ENCODE measurements at regions not wholly inside any gene's neighbourhood (a gene's known extent, or its start where the extent isn't known, plus 50 kb on each side); places are given as distances from the start of the nearest gene placed in this dataset.
"Not testable (repeated sequence)": the region's sequence is repeated elsewhere in the genome, so short reads cannot be mapped to it uniquely, and the experiment has no call there.

DNA sequence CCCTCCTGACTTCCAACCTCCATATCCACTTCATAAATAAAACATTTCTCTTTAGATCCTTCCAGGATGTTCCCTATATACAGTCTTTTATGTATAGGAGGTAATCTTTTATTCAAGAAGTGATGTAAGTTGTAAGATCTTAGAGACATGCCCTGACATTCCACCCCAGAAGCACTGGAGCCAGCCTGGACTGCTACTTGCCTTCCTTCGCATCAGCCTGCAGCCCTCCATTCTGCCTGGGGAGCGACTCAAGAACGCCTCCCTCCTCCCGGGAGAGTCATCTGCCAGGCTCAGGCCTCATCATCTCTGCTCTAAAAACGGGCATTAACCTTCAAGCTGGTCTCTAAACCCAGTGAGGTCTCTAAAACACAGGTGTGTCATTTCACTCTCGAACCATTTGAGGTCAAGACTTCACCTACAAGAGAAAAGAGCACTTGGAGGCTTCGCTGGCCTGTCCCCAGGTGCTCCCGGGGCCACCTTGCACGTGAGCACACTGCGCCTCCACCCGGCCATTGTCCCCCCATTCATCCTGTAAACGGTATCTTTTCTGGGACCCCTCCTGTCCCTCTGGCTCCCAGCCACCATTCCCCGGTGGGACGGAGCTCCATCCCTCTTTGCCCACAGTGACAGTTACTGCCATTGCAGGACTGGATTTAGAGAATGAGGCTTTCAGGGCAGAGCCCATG, 107.5 kb upstream of the PDE10A start:
- no peak overlapping the region for H3K4me3 ChIP-seq (ENCODE audit: low read length)
- 85% methylated on average over 14 of the region's 14 CpGs for WGBS
- DNase-seq, result no peak
- no peak for ATAC-seq
- intact Hi-C loops (cut with DNase I), result no loop called here
- H3K27me3 ChIP-seq (ENCODE audit: control insufficient read depth, insufficient read depth), result no peaks in the 10 kb centered on the region
- no peaks in the 10 kb centered on the region for H3K9me3 ChIP-seq (ENCODE audit: control insufficient read depth, low read length)
- no peaks in the 10 kb centered on the region for H3K4me1 ChIP-seq (ENCODE audit: control insufficient read depth, insufficient read depth, low read length)
- H3K27ac ChIP-seq (ENCODE audit: low read length), result no peak overlapping the region

DNA sequence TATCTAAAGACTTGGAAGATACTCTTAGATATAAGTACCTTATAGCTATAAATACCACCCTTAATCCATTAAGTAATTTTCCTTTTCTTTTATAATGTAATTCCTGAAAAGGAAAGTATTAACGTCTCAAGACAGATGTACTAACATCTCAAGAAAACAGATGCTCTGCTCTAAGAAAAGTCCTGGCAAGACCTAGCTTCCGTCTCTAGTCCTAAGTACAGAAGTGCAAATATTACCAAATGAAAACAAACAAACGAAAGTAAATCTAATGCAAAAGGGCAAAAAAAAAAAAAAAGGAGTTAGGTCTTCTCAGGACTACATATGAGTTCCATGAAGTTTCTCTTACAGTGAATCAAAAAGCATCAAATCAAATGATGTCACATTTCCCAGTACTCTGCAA, 106.8 kb upstream of the PDE10A start:
- Histone ChIP-seq H3K27ac (ENCODE audit: low read length) (no peak overlapping the region), H3K4me3 (ENCODE audit: low read length) (no peak overlapping the region), H3K4me1 (ENCODE audit: control insufficient read depth, insufficient read depth, low read length) (no peaks in the 10 kb centered on the region), H3K27me3 (ENCODE audit: control insufficient read depth, insufficient read depth) (no peaks in the 10 kb centered on the region), H3K9me3 (ENCODE audit: control insufficient read depth, low read length) (no peaks in the 10 kb centered on the region)
- DNase-seq, result no peak
- WGBS, result 43% methylated on average over 3 of the region's 3 CpGs
- ATAC-seq, result no peak
- intact Hi-C loops (cut with DNase I), result no loop called here

DNA sequence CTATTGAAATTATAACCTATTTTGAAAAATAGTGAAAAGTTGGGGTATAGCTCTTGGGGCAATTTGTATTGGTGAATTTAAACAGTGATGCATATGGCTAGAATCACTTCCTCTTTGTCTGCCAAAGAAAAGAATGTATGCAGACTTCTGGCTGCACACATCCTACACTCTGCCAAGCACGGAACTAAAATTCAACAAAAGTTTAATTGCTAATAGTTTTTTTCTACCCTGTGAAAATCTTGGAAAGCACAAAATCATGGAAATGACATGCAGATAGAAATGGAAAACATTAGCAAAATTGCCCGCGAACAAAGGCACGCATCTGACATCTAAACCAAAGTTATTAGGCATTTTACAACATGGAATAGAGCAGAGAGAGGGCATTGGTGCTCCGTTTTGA, 106.4 kb upstream of the PDE10A start:
- no peaks in the 10 kb centered on the region for H3K27me3 ChIP-seq (ENCODE audit: control insufficient read depth, insufficient read depth)
- intact Hi-C loops (cut with DNase I), result no loop called here
- DNase-seq (no peak), ATAC-seq (no peak)
- H3K4me3 ChIP-seq (ENCODE audit: low read length), result no peak overlapping the region
- WGBS, result 48% methylated on average over 5 of the region's 5 CpGs
- H3K9me3 ChIP-seq (ENCODE audit: control insufficient read depth, low read length), result no peaks in the 10 kb centered on the region
- H3K27ac ChIP-seq (ENCODE audit: low read length), result no peak overlapping the region
- no peaks in the 10 kb centered on the region for H3K4me1 ChIP-seq (ENCODE audit: control insufficient read depth, insufficient read depth, low read length)

GRCh38 chr6:165768961-165769360, 105.9 kb upstream of the PDE10A start:
- H3K4me3 ChIP-seq (ENCODE audit: low read length), result no peak overlapping the region
- no peaks in the 10 kb centered on the region for H3K4me1 ChIP-seq (ENCODE audit: control insufficient read depth, insufficient read depth, low read length)
- DNase-seq, result no peak
- no peaks in the 10 kb centered on the region for H3K9me3 ChIP-seq (ENCODE audit: control insufficient read depth, low read length)
- ATAC-seq, result no peak
- intact Hi-C loops (cut with DNase I), result no loop called here
- H3K27ac ChIP-seq (ENCODE audit: low read length), result peak overlapping the region; percentile 21
- no peaks in the 10 kb centered on the region for H3K27me3 ChIP-seq (ENCODE audit: control insufficient read depth, insufficient read depth)
- WGBS, result 44% methylated on average over 1 of the region's 1 CpG

- Histone ChIP-seq H3K4me3 (ENCODE audit: low read length) (no peak overlapping the region), H3K27ac (ENCODE audit: low read length) (no peak overlapping the region), H3K27me3 (ENCODE audit: control insufficient read depth, insufficient read depth) (no peaks in the 10 kb centered on the region), H3K9me3 (ENCODE audit: control insufficient read depth, low read length) (no peaks in the 10 kb centered on the region), H3K4me1 (ENCODE audit: control insufficient read depth, insufficient read depth, low read length) (no peaks in the 10 kb centered on the region)
- DNase-seq (no peak), ATAC-seq (no peak)
- 43% methylated on average over 3 of the region's 3 CpGs for WGBS
- intact Hi-C loops (cut with DNase I), result no loop called here
Observed at GRCh38 chr6:165767228-165767627, 104.2 kb upstream of the PDE10A start.

DNA sequence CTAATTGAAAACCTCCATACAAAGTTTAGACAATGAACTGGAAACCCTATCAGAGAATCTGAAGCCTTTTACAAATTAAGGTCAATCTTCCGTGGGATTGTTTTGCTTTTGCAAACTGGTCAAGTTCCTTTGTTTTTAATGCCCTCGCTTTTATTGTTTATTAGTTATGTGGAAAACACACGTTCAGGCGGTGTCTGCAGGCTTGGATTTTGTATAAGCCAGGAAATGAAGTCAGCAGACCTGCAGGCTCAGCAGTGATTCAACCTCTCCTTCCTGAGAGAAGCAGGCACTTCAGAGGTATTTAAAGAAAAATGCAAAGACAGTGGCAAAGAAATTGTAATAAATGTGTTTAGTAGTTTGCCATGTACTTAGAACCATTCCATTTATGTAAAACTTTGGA, 103.4 kb upstream of the PDE10A start:
- H3K9me3 ChIP-seq (ENCODE audit: control insufficient read depth, low read length), result no peaks in the 10 kb centered on the region
- no peaks in the 10 kb centered on the region for H3K27me3 ChIP-seq (ENCODE audit: control insufficient read depth, insufficient read depth)
- no peak overlapping the region for H3K27ac ChIP-seq (ENCODE audit: low read length)
- WGBS, result 50% methylated on average over 4 of the region's 4 CpGs
- DNase-seq (no peak), ATAC-seq (peak in 1 of 2 donors; percentile 79)
- H3K4me3 ChIP-seq (ENCODE audit: low read length), result no peak overlapping the region
- intact Hi-C loops (cut with DNase I), result no loop called here
- H3K4me1 ChIP-seq (ENCODE audit: control insufficient read depth, insufficient read depth, low read length), result no peaks in the 10 kb centered on the region

GRCh38 chr6:165766026-165766425, 103.0 kb upstream of the PDE10A start:
- Histone ChIP-seq H3K27me3 (ENCODE audit: control insufficient read depth, insufficient read depth) (no peaks in the 10 kb centered on the region), H3K9me3 (ENCODE audit: control insufficient read depth, low read length) (no peaks in the 10 kb centered on the region), H3K4me3 (ENCODE audit: low read length) (no peak overlapping the region), H3K4me1 (ENCODE audit: control insufficient read depth, insufficient read depth, low read length) (no peaks in the 10 kb centered on the region), H3K27ac (ENCODE audit: low read length) (no peak overlapping the region)
- intact Hi-C loops (cut with DNase I), result no loop called here
- 77% methylated on average over 7 of the region's 7 CpGs for WGBS
- ATAC-seq, result no peak
- no peak for DNase-seq

- 96% methylated on average over 19 of the region's 33 CpGs for WGBS
- H3K27me3 ChIP-seq (ENCODE audit: control insufficient read depth, insufficient read depth); DNase-seq; intact Hi-C loops (cut with DNase I); H3K4me1 ChIP-seq (ENCODE audit: control insufficient read depth, insufficient read depth, low read length); ATAC-seq; H3K4me3 ChIP-seq (ENCODE audit: low read length); H3K27ac ChIP-seq (ENCODE audit: low read length); H3K9me3 ChIP-seq (ENCODE audit: control insufficient read depth, low read length): not testable (repeated sequence)
Observed at GRCh38 chr6:165765256-165765655, 102.2 kb upstream of the PDE10A start.

GRCh38 chr6:165762876-165763275, 99.8 kb upstream of the PDE10A start:
- Histone ChIP-seq H3K27ac (ENCODE audit: low read length) (no peak overlapping the region), H3K4me3 (ENCODE audit: low read length) (no peak overlapping the region), H3K4me1 (ENCODE audit: control insufficient read depth, insufficient read depth, low read length) (no peaks in the 10 kb centered on the region), H3K27me3 (ENCODE audit: control insufficient read depth, insufficient read depth) (no peaks in the 10 kb centered on the region), H3K9me3 (ENCODE audit: control insufficient read depth, low read length) (no peaks in the 10 kb centered on the region)
- intact Hi-C loops (cut with DNase I), result no loop called here
- 81% methylated on average over 6 of the region's 6 CpGs for WGBS
- ATAC-seq, result no peak
- DNase-seq, result no peak

- intact Hi-C loops (cut with DNase I), result no loop called here
- 79% methylated on average over 2 of the region's 2 CpGs for WGBS
Observed at GRCh38 chr6:165762125-165762524, 99.1 kb upstream of the PDE10A start.

DNA sequence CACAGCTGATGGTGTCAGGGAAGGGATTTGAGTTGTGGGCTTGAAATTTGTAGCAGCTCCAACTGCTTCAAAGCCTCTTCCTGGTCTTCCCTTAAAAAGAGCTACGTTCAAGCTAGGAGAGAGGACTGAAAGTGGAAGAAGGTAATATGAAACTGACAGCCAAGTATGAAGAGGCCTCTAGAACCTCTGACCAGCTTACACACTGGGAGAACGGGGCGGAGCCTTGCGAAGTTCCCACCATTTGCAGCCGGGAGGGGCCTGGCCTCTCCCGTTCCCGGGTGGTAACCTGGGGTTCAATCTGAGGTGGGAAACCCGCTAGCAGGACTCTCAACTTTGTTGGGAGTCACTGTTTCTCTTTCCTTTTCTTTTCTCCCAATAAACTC, 97.8 kb upstream of the PDE10A start:
- Histone ChIP-seq H3K4me3 (ENCODE audit: low read length) (no peak overlapping the region), H3K9me3 (ENCODE audit: control insufficient read depth, low read length) (no peaks in the 10 kb centered on the region), H3K27ac (ENCODE audit: low read length) (no peak overlapping the region), H3K27me3 (ENCODE audit: control insufficient read depth, insufficient read depth) (no peaks in the 10 kb centered on the region), H3K4me1 (ENCODE audit: control insufficient read depth, insufficient read depth, low read length) (no peaks in the 10 kb centered on the region)
- intact Hi-C loops (cut with DNase I), result no loop called here
- no peak for DNase-seq
- ATAC-seq, result no peak
- 95% methylated on average over 8 of the region's 8 CpGs for WGBS

More at GRCh38 chr6:165762125-165762524, 99.1 kb upstream of the PDE10A start:
- ATAC-seq, result no peak
- H3K4me3 ChIP-seq (ENCODE audit: low read length), result no peak overlapping the region
- DNase-seq, result no peak
- no peak overlapping the region for H3K27ac ChIP-seq (ENCODE audit: low read length)
- no peaks in the 10 kb centered on the region for H3K27me3 ChIP-seq (ENCODE audit: control insufficient read depth, insufficient read depth)
- no peaks in the 10 kb centered on the region for H3K4me1 ChIP-seq (ENCODE audit: control insufficient read depth, insufficient read depth, low read length)
- H3K9me3 ChIP-seq (ENCODE audit: control insufficient read depth, low read length), result no peaks in the 10 kb centered on the region

All from right cardiac atrium (tissue), 5 donors.